ENCODE measurements at regions not wholly inside any gene's neighbourhood (a gene's known extent, or its start where the extent isn't known, plus 50 kb on each side); places are given as distances from the start of the nearest gene placed in this dataset.

GRCh38 chr2:196314780-196315179, 143.4 kb upstream of the STK17B start:
- DNase-seq (ENCODE audit: extremely low spot score in 2 of 2) = no peak
- intact Hi-C loops (cut with DNase I) = no loop called here
- TF ChIP-seq POLR2AphosphoS5 (IDR thresholded peaks at IDR 0.05; ENCODE audit: insufficient read depth in 1 of 2, low read depth in 1 of 2) = no peak
- no peak for TF ChIP-seq CTCF (IDR thresholded peaks at IDR 0.05)
- no peak for TF ChIP-seq POLR2A (IDR thresholded peaks at IDR 0.05)
- Histone ChIP-seq H3K36me3 (no peaks in the 10 kb centered on the region), H3K27me3 (no peaks in the 10 kb centered on the region), H3K4me1 (no peaks in the 10 kb centered on the region), H3K9me3 (no peaks in the 10 kb centered on the region), H3K4me3 (no peak overlapping the region), H3K27ac (no peak overlapping the region)

- TF ChIP-seq POLR2AphosphoS5 (IDR thresholded peaks at IDR 0.05; ENCODE audit: insufficient read depth in 1 of 2, low read depth in 1 of 2) (no peak), POLR2A (IDR thresholded peaks at IDR 0.05) (no peak), CTCF (IDR thresholded peaks at IDR 0.05) (no peak)
- no peaks in the 10 kb centered on the region for H3K27me3 ChIP-seq
- no peaks in the 10 kb centered on the region for H3K4me1 ChIP-seq
- no peak for DNase-seq (ENCODE audit: extremely low spot score in 2 of 2)
- intact Hi-C loops (cut with DNase I) = no loop called here
- no peak overlapping the region for H3K27ac ChIP-seq
- H3K9me3 ChIP-seq = no peaks in the 10 kb centered on the region
- H3K36me3 ChIP-seq = no peaks in the 10 kb centered on the region
- H3K4me3 ChIP-seq = no peak overlapping the region
Measured at GRCh38 chr2:196315388-196316049, 144.1 kb upstream of the STK17B start.

- no peak for TF ChIP-seq CTCF (IDR thresholded peaks at IDR 0.05)
- TF ChIP-seq POLR2A (IDR thresholded peaks at IDR 0.05) = no peak
- TF ChIP-seq POLR2AphosphoS5 (IDR thresholded peaks at IDR 0.05; ENCODE audit: insufficient read depth in 1 of 2, low read depth in 1 of 2) = no peak
- Histone ChIP-seq H3K36me3 (no peaks in the 10 kb centered on the region), H3K4me1 (no peaks in the 10 kb centered on the region), H3K27ac (no peak overlapping the region), H3K27me3 (no peaks in the 10 kb centered on the region), H3K9me3 (no peaks in the 10 kb centered on the region), H3K4me3 (no peak overlapping the region)
- DNase-seq (ENCODE audit: extremely low spot score in 2 of 2) = no peak
- intact Hi-C loops (cut with DNase I) = no loop called here
Measured at GRCh38 chr2:196316050-196316430, 144.7 kb upstream of the STK17B start.

- DNase-seq (ENCODE audit: extremely low spot score in 2 of 2) = no peak
- no peak overlapping the region for H3K4me3 ChIP-seq
- no peaks in the 10 kb centered on the region for H3K9me3 ChIP-seq
- H3K4me1 ChIP-seq = no peaks in the 10 kb centered on the region
- H3K27ac ChIP-seq = no peak overlapping the region
- intact Hi-C loops (cut with DNase I) = no loop called here
- H3K36me3 ChIP-seq = no peaks in the 10 kb centered on the region
- H3K27me3 ChIP-seq = no peaks in the 10 kb centered on the region
- TF ChIP-seq POLR2A (IDR thresholded peaks at IDR 0.05) (no peak), POLR2AphosphoS5 (IDR thresholded peaks at IDR 0.05; ENCODE audit: insufficient read depth in 1 of 2, low read depth in 1 of 2) (no peak), CTCF (IDR thresholded peaks at IDR 0.05) (no peak)
Measured at GRCh38 chr2:196318517-196319377, 147.4 kb upstream of the STK17B start.

All from vagina (tissue), 2 donors.